ENCODE measurements at regions not wholly inside any gene's neighbourhood (a gene's known extent, or its start where the extent isn't known, plus 50 kb on each side); places are given as distances from the start of the nearest gene placed in this dataset.
A peak's percentile ranks its signal among the peaks of the same experiment; 100 is the strongest.

- DNase-seq, result no peak
Observed at GRCh38 chr11:32318071-32319055, 117.0 kb downstream of the WT1 start.

- no peak for DNase-seq
Observed at GRCh38 chr11:32323814-32324130, 111.6 kb downstream of the WT1 start.

- no peak for DNase-seq
Observed at GRCh38 chr11:32325187-32325586, 110.2 kb downstream of the WT1 start.

DNA sequence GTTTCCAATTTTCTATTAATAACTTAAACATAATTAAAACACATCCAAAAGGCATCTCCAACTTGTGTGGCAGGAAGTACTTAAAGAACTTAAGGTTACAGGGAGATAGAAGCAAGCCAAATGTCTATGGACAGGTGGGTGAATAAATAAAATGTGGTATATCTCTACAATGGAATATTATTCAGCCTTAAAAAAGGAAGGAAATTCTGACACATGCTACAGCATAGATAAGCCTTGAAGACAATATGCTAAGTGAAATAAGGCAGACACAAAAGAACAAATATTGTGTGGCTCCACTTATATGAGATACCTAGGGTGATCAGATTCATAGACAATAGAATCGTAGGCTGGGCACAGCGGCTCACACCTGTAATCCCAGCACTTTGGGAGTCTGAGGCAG is 109.6 kb downstream of the WT1 start:
- DNase-seq, result no peak

- DNase-seq, result no peak
Observed at GRCh38 chr11:32326522-32326921, 108.8 kb downstream of the WT1 start.

GRCh38 chr11:32328392-32328791 is 106.9 kb downstream of the WT1 start:
- DNase-seq, result no peak

- DNase-seq, result no peak
Observed at GRCh38 chr11:32331098-32331497, 104.2 kb downstream of the WT1 start.

GRCh38 chr11:32331792-32332191 is 103.5 kb downstream of the WT1 start:
- no peak for DNase-seq

GRCh38 chr11:32332990-32333319 is 102.4 kb downstream of the WT1 start:
- no peak for DNase-seq

- peak; percentile 88 for DNase-seq
Observed at GRCh38 chr11:32333320-32333991, 101.9 kb downstream of the WT1 start.

GRCh38 chr11:32334822-32335221 is 100.5 kb downstream of the WT1 start:
- peak; percentile 88 for DNase-seq
